GM10248 (cell line): ENCODE measurements at regions not wholly inside any gene's neighbourhood (a gene's known extent, or its start where the extent isn't known, plus 50 kb on each side); places are given as distances from the start of the nearest gene placed in this dataset.

ENCODE experiments used
- CTCF ChIA-PET: fragments of 300-600 bp; sonication (Branson Sonifier 250); formaldehyde crosslinking; extraction: SDS; loops from one replicate; lab custom pipeline; 2021; ENCODE audit warnings: antibody characterized with exemption; lab: Yijun Ruan, JAX
- POLR2A ChIA-PET: fragments of 350-650 bp; sonication (Branson Sonifier 250); formaldehyde crosslinking; extraction: SDS; loops from one replicate; lab custom pipeline; 2020; ENCODE audit warnings: antibody characterized with exemption; lab: Yijun Ruan, JAX
- DNase-seq: peaks from one replicate; pipeline ENCODE4 v3.0.0; 2012; ENCODE audit errors: extremely low spot score
- CTCF ChIP-seq: IDR thresholded peaks from 2 replicates; pipeline ENCODE4 v1.5.1; 2012; ENCODE audit warnings: mild to moderate bottlenecking, low read depth; ENCODE audit errors: extremely low read depth, missing control alignments, control extremely low read depth

DNA sequence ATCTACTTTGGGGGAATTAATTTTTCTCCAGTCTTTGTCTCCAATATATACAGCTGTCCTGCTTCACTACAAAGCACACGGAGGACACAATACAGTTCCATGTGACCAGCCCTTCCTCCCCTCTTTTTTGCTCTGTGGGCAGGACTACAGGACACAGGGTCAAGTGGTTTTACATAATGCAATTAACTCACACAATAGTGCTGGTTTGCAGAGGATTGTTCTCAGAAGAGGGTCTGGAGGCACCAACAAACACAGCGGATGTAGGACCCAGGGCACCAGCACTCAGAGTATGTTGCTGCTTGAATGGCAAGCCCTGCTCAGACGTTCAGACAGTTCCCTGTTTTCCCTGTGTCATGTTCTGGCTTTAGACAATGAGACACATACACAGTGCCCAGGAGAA lies 52.0 kb upstream of the NPTX2 start:
- ChIA-PET CTCF (interaction anchor here (1.5 kb wide), 1 partner anchor 11 kb away, joined by 4 read pairs; no protein-coding TSS in a partner anchor), POLR2A (no interaction called here)
- DNase-seq = no peak
- TF ChIP-seq CTCF = no peak

- POLR2A ChIA-PET = no interaction called here
- DNase-seq = no peak
- CTCF ChIA-PET = no interaction called here
- TF ChIP-seq CTCF = no peak
These were observed 54.1 kb upstream of the NPTX2 start for GRCh38 chr7:98562871-98563495.

DNA sequence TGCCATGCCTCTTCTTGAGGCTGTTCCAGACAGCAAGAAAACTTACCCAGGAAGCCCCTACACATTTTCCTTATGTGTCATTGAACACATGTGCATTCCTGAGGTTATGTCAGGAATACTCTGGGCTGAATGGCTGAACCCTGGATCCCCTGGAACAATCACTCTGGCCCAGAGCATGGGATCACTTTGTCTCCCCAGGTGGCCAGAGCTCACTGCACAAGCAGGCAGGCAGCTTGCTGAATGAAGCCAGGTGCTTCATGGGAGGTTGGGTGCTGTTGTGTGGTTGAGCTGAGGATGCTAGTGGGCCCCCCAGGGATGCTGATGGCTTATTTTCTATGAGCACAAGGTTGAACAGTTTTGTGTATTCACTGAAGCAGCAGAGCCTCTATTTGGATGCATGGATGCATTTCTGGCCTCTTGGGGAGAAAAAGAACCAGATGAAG lies 54.7 kb upstream of the NPTX2 start:
- ChIA-PET CTCF (no interaction called here), POLR2A (no interaction called here)
- no peak for TF ChIP-seq CTCF
- no peak for DNase-seq

DNA sequence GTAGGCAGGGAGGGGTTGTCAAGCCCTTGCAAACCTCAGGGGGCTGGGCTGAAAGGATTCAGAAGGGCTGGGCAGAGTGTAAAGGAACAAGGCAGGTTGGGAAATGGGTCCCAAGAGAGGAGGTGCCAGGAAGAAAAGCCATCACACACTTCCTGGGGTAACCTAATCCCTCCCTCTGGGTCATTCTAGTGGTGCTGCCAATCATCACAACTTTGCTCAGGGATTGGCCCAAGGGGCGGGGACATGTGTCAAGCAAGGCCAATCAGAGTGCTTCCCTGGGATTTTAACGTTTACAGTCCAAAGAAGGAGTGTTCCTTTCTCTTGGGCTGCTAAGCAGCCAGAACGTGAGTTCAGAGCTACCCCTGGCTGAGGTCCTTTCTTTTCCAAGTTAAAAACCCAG lies 57.1 kb upstream of the NPTX2 start:
- DNase-seq = no peak
- no peak for TF ChIP-seq CTCF
- CTCF ChIA-PET = no interaction called here
- POLR2A ChIA-PET = no interaction called here

- DNase-seq = no peak
- TF ChIP-seq CTCF = no peak
- CTCF ChIA-PET = no interaction called here
- POLR2A ChIA-PET = no interaction called here
These were observed 57.9 kb upstream of the NPTX2 start for GRCh38 chr7:98559219-98559618.

DNA sequence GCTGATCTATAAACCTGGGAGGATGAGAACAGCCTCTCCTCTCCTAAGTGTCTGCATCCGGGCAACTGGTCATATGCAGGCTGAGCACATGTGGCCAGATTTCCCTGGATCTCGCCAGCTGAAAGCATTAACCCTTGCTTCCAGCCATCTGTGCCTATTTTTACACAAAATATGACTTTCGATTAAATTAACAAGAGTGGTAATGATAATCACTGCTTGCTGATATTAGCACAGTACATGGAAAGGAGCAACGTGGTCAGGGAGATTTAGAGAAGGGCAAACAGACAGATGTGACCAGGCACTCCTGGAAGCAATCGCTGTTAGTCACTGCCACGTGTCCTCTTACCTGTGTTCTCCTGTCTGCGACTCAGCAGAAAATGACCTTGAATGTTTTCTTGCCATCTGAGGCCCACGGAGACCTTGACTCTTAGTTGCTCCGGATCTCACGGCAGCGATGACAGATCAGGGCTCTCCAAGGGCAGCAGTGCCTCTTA lies 59.5 kb upstream of the NPTX2 start:
- ChIA-PET CTCF (no interaction called here), POLR2A (no interaction called here)
- no peak for DNase-seq
- no peak for TF ChIP-seq CTCF

- CTCF ChIA-PET = no interaction called here
- no peak for TF ChIP-seq CTCF
- DNase-seq = no peak
- POLR2A ChIA-PET = no interaction called here
These were observed 60.8 kb upstream of the NPTX2 start for GRCh38 chr7:98556288-98556687.
